ENCODE measurements at regions not wholly inside any gene's neighbourhood (a gene's known extent, or its start where the extent isn't known, plus 50 kb on each side); places are given as distances from the start of the nearest gene placed in this dataset.
"Not testable (repeated sequence)": the region's sequence is repeated elsewhere in the genome, so short reads cannot be mapped to it uniquely, and the experiment has no call there.

- DNase-seq (ENCODE audit: low read depth in 2 of 3, low spot score in 2 of 3): no peak
These were observed 110.0 kb upstream of the DLG1 start for GRCh38 chr3:197408177-197408957.

DNA sequence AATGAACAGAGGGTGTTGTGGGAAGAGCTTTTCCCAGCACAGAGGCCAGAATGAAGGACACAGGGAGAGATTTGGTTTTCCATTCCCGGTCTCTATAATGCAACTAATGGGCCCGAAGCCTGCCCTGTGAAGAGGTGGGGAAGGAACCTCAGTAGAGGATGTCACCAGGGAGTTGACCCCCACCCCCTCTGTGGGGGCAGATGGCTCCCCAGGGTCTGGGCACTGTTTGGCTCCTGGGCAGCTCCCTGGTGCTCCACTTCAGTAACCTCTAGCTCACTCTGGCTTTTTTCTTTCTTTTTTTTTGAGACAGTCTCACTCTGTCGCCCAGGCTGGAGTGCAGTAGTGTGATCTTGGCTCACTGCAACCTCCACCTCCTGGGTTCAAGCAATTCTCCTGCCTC lies 109.1 kb upstream of the DLG1 start:
- no peak for DNase-seq (ENCODE audit: low read depth in 2 of 3, low spot score in 2 of 3)

GRCh38 chr3:197407053-197407452 lies 108.6 kb upstream of the DLG1 start:
- no peak for DNase-seq (ENCODE audit: low read depth in 2 of 3, low spot score in 2 of 3)

GRCh38 chr3:197406266-197406665 lies 107.9 kb upstream of the DLG1 start:
- DNase-seq (ENCODE audit: low read depth in 2 of 3, low spot score in 2 of 3): no peak

DNA sequence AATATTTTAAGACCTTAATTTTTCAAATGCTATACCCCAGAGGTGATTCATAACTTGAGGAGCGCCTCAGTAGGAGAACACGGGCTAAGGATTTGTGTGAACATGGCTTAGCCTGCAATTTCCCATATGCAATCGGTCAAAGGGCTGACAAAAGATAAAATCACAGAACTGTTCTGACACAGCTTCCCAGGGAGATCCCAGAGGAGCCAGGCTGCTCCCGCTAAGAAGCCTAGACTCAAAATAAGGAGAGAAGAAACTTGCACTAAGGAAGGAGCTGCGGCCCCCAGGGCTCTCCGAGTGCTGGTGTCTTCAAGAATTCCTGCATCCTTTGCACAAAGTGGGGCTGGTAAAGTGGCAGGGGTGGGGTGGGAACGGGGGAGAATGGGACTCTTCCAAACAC lies 106.3 kb upstream of the DLG1 start:
- no peak for DNase-seq (ENCODE audit: low read depth in 2 of 3, low spot score in 2 of 3)

DNA sequence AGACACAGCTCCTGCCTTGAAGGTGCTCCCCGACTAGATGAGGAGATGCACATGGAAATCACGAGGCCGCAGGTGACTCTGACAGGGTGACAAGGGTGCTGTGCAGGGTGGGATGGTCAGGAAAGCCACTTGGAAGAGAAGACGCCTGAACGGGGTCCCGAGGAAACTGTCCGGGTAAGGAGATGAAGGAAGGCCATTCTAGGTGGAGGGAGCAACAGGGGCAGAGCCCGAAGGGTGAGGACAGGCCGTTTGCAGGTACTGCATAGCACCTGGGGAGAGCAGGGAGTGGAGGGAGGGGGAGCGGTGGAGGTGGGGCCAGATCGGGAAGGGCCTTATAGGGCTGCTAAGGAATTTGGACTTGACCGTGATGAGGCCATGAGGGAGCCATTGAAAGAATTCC lies 105.6 kb upstream of the DLG1 start:
- no peak for DNase-seq (ENCODE audit: low read depth in 2 of 3, low spot score in 2 of 3)

DNA sequence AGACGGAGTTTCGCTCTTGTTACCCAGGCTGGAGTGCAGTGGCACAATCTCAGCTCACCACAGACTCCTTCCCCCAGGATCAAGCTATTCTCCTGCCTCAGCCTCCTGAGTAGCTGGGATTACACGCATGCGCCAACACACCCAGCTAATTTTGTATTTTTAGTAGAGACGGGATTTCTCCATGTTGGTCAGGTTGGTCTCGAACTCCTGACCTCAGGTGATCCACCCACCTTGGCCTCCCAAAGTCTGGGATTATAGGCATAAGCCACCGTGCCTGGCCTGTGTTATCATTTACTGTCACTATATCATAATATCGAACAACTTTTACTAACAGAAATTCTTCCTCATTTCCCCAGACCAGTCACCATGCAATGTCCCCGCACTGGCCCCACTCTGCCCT lies 104.0 kb upstream of the DLG1 start:
- not testable (repeated sequence) for DNase-seq (ENCODE audit: low read depth in 2 of 3, low spot score in 2 of 3)

DNA sequence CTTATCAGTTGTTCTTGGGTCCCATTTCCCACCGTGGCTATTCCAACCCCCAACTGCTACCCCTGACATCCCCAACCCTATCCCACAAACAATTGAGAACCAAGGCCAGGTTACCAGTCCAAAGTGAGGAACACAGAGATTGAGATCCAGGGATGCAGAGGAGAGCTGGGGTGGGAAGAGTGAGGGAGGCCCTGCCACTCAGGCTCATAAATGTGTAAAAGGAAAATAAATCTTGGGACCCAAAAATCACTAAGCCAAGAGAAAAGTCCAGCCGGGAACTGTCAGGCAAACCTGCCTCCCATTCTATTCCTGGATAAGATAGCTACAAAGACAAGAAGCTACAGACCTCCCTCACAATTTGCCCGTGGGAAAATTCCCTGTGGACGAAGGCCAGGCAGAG lies 101.1 kb upstream of the DLG1 start:
- DNase-seq (ENCODE audit: low read depth in 2 of 3, low spot score in 2 of 3): no peak

GRCh38 chr3:197398286-197398878 lies 100.0 kb upstream of the DLG1 start:
- no peak for DNase-seq (ENCODE audit: low read depth in 2 of 3, low spot score in 2 of 3)

- no peak for DNase-seq (ENCODE audit: low read depth in 2 of 3, low spot score in 2 of 3)
These were observed 99.4 kb upstream of the DLG1 start for GRCh38 chr3:197397838-197398237.

DNA sequence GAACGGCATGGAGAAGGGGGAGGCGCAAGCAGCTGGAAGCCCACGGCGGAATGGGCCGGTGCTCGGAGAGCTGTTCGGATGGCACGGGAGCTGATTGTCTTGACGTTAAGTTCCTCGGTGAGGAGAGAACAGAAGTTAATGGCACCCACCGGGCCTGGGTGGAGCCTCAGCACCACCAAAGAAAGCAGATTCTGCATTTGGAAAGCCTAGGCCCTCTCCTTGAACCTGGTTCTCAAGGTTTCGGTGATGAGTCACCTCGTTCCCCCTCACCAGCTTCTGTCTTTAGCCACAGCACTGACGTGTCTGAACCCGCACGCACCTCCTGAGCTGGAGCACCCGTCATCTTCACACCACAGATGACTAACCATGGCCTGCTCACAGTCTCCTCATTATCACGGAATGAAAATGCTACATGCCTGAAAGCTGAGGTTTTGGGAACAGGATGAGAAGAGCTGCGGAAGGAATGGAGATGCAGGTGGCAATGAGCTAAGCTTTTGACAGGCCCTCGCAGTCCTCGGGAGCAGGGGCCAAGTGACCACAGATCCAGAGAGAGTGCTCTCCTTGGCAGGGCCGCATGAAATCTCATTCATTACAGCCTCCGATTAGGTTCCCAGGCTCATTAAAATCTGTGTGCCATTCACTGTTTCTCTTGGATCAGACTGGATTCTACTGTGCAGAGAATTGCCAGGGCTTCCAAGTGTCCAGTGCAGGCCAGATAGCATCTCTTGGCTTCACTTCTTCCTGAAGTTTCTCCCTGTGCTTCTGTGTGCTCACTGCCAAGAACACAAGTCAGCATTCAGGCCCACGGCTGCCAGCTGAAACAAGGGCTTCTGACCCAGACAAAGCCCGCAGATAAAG lies 96.3 kb upstream of the DLG1 start:
- peak in 1 of 3 experiments; percentile 37 for DNase-seq (ENCODE audit: low read depth in 2 of 3, low spot score in 2 of 3)

DNA sequence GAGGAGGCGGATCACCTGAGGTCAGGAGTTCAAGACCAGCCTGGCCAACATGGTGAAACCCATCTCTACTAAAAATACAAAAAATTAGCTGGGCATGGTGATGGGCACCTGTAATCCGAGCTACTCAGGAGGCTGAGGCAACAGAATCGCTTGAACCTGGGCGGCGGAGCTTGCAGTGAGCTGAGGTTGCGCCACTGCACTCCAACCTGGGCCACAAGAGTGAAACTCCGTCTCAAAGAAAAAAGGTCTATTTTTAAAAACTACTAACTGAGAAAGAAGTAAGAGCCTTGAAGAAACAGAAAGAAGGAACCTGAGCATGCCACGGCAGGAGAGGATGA lies 95.7 kb upstream of the DLG1 start:
- not testable (repeated sequence) for DNase-seq (ENCODE audit: low read depth in 2 of 3, low spot score in 2 of 3)

- DNase-seq (ENCODE audit: low read depth in 2 of 3, low spot score in 2 of 3): no peak
These were observed 95.3 kb upstream of the DLG1 start for GRCh38 chr3:197393711-197394110.

DNA sequence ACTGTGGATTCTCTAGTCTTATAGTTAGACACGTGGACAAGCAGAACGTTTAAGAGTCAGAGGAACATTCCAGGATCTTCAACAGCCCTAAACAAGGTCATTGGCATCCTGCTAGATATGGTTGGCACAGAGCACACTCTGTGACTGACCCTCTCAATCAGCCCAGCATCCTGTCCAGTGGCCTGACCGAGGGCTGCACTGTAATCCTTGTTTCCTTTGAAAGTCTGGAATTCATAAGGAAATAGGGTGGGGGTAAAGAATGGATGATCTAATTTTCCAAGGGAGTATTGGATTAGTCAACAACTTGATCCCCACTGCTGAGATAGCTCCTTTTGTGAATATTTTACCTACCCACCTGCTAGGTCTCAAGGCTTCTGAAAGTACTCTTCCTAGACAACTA lies 94.5 kb upstream of the DLG1 start:
- DNase-seq (ENCODE audit: low read depth in 2 of 3, low spot score in 2 of 3): no peak

DNA sequence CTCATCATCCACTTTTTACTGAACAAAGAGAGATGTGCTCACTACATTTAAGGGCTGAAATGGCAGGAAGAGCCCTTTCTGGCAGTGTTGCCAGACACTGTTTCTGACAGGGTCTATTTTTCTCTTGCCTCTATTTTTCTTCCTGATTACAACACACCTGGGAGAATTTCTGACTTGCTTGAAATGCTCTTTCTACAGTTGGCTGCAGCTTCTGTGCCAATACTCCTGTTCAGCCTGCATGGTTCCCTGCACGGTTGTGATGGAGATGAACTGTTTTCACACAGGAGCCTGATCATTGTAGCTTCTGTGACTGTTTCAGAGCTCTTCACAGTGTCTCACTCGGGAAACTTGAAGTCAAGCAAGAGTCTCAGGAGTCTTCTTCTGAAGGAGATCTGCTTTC lies 83.0 kb upstream of the DLG1 start:
- DNase-seq (ENCODE audit: low read depth in 2 of 3, low spot score in 2 of 3): no peak

DNA sequence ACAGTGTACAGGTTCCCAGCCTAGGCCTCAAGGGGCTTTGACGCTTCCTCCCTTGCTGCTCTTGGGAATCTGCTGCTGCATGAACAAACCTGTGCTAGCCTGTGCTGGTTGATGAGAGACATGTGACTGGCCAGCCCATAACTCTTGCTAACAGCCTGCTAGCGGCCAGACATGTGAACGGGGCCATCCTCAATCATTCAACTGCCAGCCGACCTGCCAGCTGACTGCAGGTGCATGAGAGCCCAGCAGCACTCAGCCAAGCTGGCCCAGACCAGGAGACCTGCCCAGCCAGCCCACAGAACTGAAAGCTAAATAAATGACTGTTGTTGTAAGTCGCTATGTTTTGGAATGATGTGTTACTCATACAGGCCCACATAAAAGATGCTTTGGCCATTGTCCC lies 82.4 kb upstream of the DLG1 start:
- no peak for DNase-seq (ENCODE audit: low read depth in 2 of 3, low spot score in 2 of 3)

- no peak for DNase-seq (ENCODE audit: low read depth in 2 of 3, low spot score in 2 of 3)
These were observed 80.7 kb upstream of the DLG1 start for GRCh38 chr3:197378985-197379718.

- DNase-seq (ENCODE audit: low read depth in 2 of 3, low spot score in 2 of 3): no peak
These were observed 78.5 kb upstream of the DLG1 start for GRCh38 chr3:197376735-197377555.

GRCh38 chr3:197376020-197376419 lies 77.6 kb upstream of the DLG1 start:
- DNase-seq (ENCODE audit: low read depth in 2 of 3, low spot score in 2 of 3): no peak

DNA sequence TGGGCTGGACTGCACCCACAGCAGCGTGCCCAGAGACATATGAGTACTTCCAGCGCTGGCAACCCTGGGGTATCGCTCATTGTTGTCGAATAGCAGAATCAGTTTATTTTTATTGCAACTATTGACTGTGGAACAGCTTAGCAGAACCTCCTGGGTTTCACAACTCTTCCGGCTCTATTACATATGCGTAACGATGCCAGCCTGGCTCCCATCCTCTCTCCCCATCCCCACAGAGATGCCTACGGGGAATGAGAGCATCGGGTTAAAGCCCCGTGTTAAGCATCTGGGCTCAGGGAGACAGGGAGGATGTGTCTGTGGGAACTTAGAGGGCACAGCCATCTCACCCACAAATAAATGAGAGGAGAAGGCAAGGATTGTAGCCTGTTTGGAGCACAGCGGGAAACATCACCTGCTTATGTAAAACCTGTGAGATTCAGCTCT lies 76.6 kb upstream of the DLG1 start:
- DNase-seq (ENCODE audit: low read depth in 2 of 3, low spot score in 2 of 3): no peak

- no peak for DNase-seq (ENCODE audit: low read depth in 2 of 3, low spot score in 2 of 3)
These were observed 74.7 kb upstream of the DLG1 start for GRCh38 chr3:197373096-197373495.
